NCI-H1092 treated with DMSO at 0.1 percent for 48 hours (cell line): ENCODE measurements at regions not wholly inside any gene's neighbourhood (a gene's known extent, or its start where the extent isn't known, plus 50 kb on each side); places are given as distances from the start of the nearest gene placed in this dataset.

Source experiments
- DNase-seq: peaks from one replicate; lab custom pipeline; 2025; lab: John Stamatoyannopoulos, UW

GRCh38 chr2:60052601-60053000 lies 500.9 kb downstream of the BCL11A start:
- DNase-seq = no peak

DNA sequence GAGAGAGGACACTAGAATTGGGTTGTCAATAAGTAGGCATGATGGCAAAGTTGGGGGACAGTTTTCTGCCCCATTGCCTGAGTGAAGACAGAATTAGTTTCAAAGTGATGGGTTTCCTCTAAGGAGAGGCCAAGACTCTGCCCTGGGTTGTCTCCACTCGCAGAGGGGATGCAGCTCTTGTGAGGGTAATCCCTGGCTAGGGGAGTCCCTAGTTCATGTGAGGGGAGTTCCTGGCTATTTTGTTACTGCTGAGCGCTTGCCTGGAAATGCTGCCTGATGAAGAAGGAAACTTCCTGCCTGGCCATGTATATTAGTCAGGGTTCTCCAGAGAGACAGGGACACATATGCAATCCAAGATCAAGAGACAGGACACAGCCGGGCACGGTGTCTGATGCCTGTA lies 501.5 kb downstream of the BCL11A start:
- DNase-seq = no peak

DNA sequence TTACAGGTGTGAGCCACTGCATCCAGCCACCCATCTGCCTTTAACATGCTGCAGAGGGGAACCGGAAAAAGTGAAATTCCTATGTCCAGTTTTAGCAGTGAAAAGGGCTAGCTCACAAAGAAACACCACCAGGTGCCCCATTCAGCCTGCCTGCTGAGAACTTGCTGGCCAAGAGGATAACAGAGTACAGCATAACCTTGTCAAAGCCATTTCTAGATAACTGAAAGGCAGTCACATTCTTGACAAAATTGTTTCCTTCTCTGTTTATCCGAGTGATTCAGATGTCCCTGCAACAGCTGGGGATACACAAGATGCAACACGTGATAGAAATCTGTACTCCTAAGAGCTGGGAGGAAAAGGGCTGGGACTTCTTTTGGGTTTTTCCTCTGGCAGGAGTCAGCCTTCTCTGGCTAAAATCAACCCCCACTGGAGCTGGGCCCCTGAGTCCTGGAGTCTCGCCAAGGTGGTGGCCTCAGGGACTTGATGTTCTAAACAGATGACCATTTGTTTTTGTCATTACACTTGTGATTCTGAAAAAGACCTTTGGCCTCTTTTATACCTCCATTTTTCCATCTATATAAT lies 505.4 kb downstream of the BCL11A start:
- no peak for DNase-seq

- DNase-seq = no peak
Observed at GRCh38 chr2:60047347-60047746, 506.1 kb downstream of the BCL11A start.

DNA sequence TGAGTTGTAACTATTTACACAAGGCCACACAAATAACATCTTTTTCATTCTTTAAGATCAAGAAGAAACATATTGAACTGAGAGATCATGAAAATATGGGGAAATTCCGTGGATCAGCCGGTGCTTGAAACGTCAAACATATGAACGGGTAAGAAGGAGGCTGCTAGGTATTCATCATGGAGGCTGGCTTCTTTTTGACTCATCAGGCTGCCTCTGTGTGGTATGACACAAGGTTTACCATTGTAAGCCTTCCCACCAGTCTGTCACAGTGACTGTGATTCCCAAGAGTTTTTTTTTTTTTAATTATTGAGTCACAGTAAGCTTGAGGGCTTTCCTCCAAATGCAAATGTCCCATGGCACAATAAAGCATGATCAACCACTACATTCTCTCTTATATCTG lies 506.9 kb downstream of the BCL11A start:
- DNase-seq = no peak

DNA sequence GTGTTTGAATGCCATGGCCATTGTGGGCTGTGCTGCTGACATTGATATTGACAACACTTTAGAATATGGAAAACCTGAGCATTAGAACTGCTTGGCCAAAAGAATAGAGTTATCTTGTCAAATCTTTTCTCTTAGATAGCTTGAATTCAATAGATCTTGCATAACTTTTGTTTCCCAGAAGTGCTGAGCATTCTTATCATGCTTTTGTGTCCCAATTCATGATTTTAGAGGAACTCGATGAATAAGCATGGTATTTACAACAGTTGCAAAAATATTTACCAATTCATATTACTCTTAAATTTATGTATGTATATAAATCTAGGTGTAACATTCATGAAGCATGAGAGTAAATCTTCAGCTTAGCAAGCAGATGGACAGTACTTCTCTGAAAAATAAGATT lies 508.0 kb downstream of the BCL11A start:
- no peak for DNase-seq

DNA sequence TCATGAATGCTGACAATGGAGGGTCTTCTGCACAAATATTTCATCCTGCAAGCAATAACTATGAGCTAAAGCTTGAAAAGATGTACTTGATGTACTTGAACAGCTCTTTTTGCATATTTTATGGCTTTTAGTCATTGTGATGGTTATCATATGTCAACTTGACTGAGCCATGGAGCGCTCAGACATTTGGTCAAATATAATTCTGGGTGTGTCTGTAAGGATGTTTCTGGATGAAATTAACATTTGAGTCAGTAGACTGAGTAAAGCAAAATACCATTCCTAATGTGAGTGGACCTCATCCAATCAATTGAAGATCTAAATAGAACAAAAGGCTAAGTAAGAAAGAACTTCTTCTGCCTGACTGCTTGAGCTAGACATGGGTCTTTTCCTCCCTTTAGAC lies 509.0 kb downstream of the BCL11A start:
- no peak for DNase-seq

GRCh38 chr2:60042023-60042422 lies 511.4 kb downstream of the BCL11A start:
- no peak for DNase-seq

- no peak for DNase-seq
Observed at GRCh38 chr2:60033325-60033724, 520.1 kb downstream of the BCL11A start.

- DNase-seq = no peak
Observed at GRCh38 chr2:60029566-60029883, 523.9 kb downstream of the BCL11A start.

DNA sequence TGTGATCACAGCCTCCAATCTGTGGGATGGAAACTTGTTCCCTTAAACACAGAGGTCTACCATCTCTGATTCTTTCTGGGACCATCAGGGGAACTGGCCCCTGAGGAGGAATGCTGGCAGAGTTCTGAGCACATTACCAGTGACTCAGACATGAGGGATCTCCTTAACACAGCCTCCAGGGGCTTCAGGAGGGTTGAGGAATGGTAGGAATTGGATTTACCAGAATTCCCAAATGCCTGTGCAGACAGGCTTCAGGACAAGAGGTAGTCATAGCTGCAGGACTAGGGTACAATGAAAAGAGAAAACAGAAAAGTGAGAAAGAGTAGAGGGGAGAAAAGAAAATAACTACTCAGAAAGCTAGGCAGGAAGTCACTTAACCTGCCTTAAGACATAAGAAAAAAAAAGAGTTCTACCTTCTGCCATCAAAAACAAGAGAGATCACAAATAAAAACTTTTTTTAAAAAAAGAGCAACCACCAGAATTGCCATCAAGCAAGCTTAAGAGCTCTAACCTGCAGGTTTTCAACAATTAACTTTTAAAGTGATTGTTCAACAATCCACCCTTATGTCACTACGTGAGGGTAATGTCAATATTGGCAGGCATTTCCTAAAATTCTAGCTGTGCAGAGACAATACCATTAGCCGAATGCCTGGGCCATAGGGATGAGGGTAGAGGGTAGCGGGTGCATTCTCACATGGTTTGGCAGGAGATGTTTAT lies 524.4 kb downstream of the BCL11A start:
- DNase-seq = no peak

- no peak for DNase-seq
Observed at GRCh38 chr2:60025496-60025895, 528.0 kb downstream of the BCL11A start.

GRCh38 chr2:60023256-60023985 lies 530.0 kb downstream of the BCL11A start:
- DNase-seq = no peak

DNA sequence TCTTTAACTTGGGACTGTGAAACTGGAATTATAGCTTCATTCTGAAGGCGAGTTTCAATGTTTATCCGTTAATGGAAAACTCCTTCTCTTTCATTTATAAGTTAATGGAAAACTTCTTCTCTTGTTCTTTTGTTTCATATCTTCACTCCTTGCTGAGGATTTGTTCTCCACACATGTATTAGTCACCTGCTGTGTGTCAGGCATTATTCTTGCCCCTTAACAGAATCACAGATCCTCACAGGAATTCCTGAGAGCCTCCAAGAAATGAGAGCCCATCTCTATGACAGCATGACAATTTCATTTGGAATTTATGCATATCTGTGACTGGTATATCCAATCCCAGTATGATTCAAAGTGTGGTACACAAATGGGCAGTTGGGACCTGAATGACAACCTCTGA lies 545.8 kb downstream of the BCL11A start:
- no peak for DNase-seq

DNA sequence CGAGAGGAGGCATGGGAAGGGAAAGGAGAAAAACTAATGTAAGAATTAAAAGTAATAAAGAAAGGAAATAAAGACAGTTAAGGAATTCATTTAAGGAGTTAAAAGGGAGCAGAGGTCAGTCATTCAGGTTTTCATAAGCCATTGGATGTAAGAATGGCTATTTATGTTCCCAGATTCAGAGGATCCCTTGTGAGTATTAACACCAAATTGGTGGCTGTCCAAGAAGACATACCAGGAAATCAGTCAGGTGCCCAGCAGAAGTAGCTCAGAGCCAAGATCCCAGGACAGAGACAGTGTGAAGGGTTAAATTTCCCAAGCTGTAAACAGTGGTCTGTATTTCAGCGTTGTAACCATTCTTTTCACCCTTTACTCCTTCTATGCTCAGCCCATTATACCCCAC lies 550.4 kb downstream of the BCL11A start:
- DNase-seq = no peak

- no peak for DNase-seq
Observed at GRCh38 chr2:60002183-60002867, 551.1 kb downstream of the BCL11A start.

DNA sequence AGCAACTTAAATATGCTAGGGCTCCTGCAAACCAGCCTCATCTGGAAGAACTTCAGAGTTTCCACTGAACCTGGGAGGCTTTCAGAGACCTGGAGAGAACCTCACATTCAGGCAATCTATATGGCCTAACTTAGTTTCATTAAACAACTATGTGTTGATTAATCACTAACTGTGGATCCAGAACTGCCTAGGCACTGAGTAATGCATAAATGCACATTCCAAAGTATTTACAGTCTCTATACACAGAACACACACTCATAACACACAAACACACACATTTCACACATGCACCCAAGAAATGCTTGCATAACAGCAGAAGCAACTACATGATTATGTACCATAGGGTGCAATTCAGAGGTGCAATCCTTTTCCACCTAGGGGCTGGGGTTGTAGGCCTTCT lies 552.8 kb downstream of the BCL11A start:
- no peak for DNase-seq

- no peak for DNase-seq
Observed at GRCh38 chr2:59998324-59998723, 555.1 kb downstream of the BCL11A start.

DNA sequence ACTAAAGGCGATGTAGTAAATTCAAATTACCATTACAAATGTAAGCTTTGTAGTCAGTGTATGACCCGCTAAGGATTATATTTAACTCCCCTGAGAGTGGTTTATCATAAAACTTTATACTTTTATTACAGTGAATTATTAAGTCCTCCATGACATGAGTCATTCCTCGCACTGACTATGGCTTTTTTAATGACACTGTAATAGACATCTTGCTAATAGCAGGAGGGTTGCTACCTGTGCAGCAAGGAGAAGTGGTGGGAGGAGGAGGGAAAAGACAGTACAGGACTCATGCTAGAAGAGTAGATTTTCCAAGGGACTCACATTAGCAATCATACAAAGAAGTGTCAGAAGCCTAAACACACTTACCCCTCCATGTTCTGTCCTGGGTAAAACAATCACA lies 556.1 kb downstream of the BCL11A start:
- no peak for DNase-seq

DNA sequence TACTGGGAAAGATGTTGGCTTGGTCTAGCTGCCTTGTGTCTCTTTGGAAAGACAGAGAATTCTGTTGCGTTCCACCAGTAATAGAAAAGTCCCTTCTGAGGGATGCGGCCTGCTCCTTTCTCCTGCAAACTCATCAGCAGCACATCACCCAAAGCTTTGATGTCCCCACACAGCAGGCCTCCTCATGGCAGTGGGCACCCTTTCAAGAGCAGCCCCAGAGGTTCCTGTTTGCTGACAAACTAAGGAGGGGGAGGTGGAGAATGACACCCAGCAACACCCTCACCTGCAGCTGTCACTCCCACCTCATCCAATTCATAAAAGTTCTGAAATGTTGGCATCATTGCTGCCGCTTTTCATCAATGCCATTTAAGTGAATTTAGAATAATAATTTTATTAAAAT lies 556.6 kb downstream of the BCL11A start:
- DNase-seq = no peak

GRCh38 chr2:59993726-59994125 lies 559.7 kb downstream of the BCL11A start:
- no peak for DNase-seq

DNA sequence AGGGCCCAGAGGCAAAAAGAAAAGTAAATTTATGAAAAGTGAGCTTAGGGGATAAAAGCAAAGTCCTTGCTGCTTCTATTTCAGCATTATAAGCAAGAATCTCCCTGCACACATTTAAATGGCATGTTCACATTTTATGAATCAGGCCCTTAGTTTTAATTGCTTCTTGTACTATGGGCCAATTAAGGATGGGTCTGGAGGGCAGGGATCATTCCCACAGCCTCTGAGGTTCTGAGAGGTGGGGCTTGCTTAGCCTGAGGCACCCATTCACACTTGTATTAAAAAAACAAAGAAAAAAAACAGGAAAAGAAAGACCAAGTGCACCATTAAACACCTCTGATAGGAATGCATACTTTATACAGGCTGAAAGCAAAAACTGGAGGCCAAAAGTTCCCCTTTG lies 565.1 kb downstream of the BCL11A start:
- no peak for DNase-seq

GRCh38 chr2:59986511-59986910 lies 566.9 kb downstream of the BCL11A start:
- no peak for DNase-seq
